ENCODE measurements at regions not wholly inside any gene's neighbourhood (a gene's known extent, or its start where the extent isn't known, plus 50 kb on each side); places are given as distances from the start of the nearest gene placed in this dataset.

DNA sequence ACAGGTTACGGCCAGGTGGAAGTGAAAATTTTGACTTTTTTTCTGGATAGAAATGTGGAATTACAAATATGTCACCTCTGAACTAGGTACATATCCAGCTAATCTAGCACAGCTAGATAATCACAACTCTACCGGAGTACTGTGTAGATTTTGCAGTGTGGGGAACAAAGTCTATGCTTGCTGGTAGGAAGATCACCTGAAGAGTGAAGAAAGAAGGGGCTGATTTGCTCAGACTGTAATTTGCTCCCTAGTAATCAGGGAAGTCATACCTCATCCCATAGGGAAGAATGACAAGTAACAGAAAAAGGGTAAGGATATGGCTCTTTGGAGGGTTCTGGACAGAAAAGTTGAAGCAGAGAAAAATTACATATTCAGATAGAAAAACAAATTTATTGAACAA, 319.6 kb upstream of the TMPRSS15 start:
- no peak overlapping the region for H3K4me2 ChIP-seq (ENCODE audit: insufficient read depth, low read length)
- H3K9me3 ChIP-seq (replicated peaks; ENCODE audit: control insufficient read depth, insufficient read depth, low read length) = no peaks in the 10 kb centered on the region
- CTCF ChIA-PET = no interaction called here
- no peak overlapping the region for H3K4me3 ChIP-seq (replicated peaks in 1 of 3; ENCODE audit: insufficient read depth in 1 of 3, low read depth in 1 of 3, low read length in 3 of 3)
- POLR2A ChIA-PET = no interaction called here
- no peak overlapping the region for H3K9ac ChIP-seq (replicated peaks; ENCODE audit: extremely low read depth, insufficient read depth, low read length)
- H3K9me1 ChIP-seq (replicated peaks; ENCODE audit: control insufficient read depth, extremely low read depth, insufficient read depth, low read length) = no peaks in the 10 kb centered on the region
- no peak overlapping the region for H2AFZ ChIP-seq (ENCODE audit: low read depth, low read length)
- H3K79me2 ChIP-seq (ENCODE audit: control insufficient read depth, insufficient read depth, low read length) = no peaks in the 10 kb centered on the region
- H3K27me3 ChIP-seq (ENCODE audit: control insufficient read depth in 2 of 2, insufficient read depth in 2 of 2, low read length in 2 of 2) = no peaks in the 10 kb centered on the region
- DNase-seq (ENCODE audit: low read depth, low spot score) (no peak), FAIRE-seq (no peak)
- H3K4me1 ChIP-seq (ENCODE audit: control insufficient read depth, extremely low read depth, insufficient read depth, low read length) = no peaks in the 10 kb centered on the region
- no peak overlapping the region for H3K27ac ChIP-seq (ENCODE audit: insufficient read depth, low read depth, low read length)
- H4K20me1 ChIP-seq (replicated peaks; ENCODE audit: control insufficient read depth, extremely low read depth, insufficient read depth, low read length) = no peaks in the 10 kb centered on the region
- no TSS peak for BruUV-seq (replicated peaks)
- TF ChIP-seq POLR2A (IDR thresholded peaks at IDR 0.05; ENCODE audit: low read depth, low read length) (no peak), GATA2 (IDR thresholded peaks at IDR 0.05; ENCODE audit: insufficient read depth, insufficient read length, low read depth, low read length) (no peak), FOS (IDR thresholded peaks at IDR 0.05; ENCODE audit: borderline replicate concordance, insufficient read depth, low read length) (no peak), POLR2AphosphoS5 (IDR thresholded peaks at IDR 0.05; ENCODE audit: insufficient read depth, low read depth, low read length) (no peak), JUN (IDR thresholded peaks at IDR 0.05; ENCODE audit: borderline replicate concordance, insufficient read depth, insufficient read length, low read depth) (no peak), EZH2 (IDR thresholded peaks at IDR 0.05; ENCODE audit: borderline replicate concordance, low read depth, low read length, severe bottlenecking) (no peak), MYC (IDR thresholded peaks at IDR 0.05; ENCODE audit: low read depth, low read length) (no peak)
- TF ChIP-seq, protein P1, sequence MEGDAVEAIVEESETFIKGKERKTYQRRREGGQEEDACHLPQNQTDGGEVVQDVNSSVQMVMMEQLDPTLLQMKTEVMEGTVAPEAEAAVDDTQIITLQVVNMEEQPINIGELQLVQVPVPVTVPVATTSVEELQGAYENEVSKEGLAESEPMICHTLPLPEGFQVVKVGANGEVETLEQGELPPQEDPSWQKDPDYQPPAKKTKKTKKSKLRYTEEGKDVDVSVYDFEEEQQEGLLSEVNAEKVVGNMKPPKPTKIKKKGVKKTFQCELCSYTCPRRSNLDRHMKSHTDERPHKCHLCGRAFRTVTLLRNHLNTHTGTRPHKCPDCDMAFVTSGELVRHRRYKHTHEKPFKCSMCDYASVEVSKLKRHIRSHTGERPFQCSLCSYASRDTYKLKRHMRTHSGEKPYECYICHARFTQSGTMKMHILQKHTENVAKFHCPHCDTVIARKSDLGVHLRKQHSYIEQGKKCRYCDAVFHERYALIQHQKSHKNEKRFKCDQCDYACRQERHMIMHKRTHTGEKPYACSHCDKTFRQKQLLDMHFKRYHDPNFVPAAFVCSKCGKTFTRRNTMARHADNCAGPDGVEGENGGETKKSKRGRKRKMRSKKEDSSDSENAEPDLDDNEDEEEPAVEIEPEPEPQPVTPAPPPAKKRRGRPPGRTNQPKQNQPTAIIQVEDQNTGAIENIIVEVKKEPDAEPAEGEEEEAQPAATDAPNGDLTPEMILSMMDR (IDR thresholded peaks at IDR 0.05; ENCODE audit: extremely low read depth in 1 of 2, insufficient read depth in 1 of 2, low read depth in 1 of 2, low read length in 2 of 2) = no peak
- TF ChIP-seq, protein P2, sequence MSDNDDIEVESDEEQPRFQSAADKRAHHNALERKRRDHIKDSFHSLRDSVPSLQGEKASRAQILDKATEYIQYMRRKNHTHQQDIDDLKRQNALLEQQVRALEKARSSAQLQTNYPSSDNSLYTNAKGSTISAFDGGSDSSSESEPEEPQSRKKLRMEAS (IDR thresholded peaks at IDR 0.05; ENCODE audit: insufficient read depth, insufficient read length) = no peak
- H3K36me3 ChIP-seq (ENCODE audit: control insufficient read depth in 2 of 2, extremely low read depth in 1 of 2, insufficient read depth in 2 of 2, low read length in 2 of 2) = no peaks in the 10 kb centered on the region
- dilution Hi-C loops (cut with MboI; ENCODE audit: extremely low pct_ligation_motif_present, low sequenced_read_pairs) (no loop called here), intact Hi-C loops (cut with micrococcal nuclease) (no loop called here)

Data from endothelial cell of umbilical vein (primary cell).